Smooth muscle cell (in vitro differentiated cells): ENCODE measurements at regions not wholly inside any gene's neighbourhood (a gene's known extent, or its start where the extent isn't known, plus 50 kb on each side); places are given as distances from the start of the nearest gene placed in this dataset.

ENCODE experiments used
- DNase-seq: peaks from one replicate; lab custom pipeline; 2025; ENCODE audit not compliant: unreplicated experiment; lab: John Stamatoyannopoulos, UW
- H2AFZ ChIP-seq: fragments of 200-600 bp; sonication (generic); 2 replicates; pipeline ENCODE4 v1.6.0; 2016; ENCODE audit warnings: antibody characterized with exemption, low read depth, mild to moderate bottlenecking
- H3F3A ChIP-seq: fragments of 200-600 bp; sonication (generic); 2 replicates; pipeline ENCODE4 v1.6.0; 2017; ENCODE audit warnings: antibody characterized with exemption, low read depth
- H3K27ac ChIP-seq: fragments of 200-600 bp; sonication (generic); 2 replicates; pipeline ENCODE4 v1.5.1; 2016; ENCODE audit warnings: low read depth, mild to moderate bottlenecking
- H3K27me3 ChIP-seq: fragments of 200-600 bp; sonication (generic); 2 replicates; pipeline ENCODE4 v1.6.1; 2016; ENCODE audit warnings: low read depth, mild to moderate bottlenecking
- H3K36me3 ChIP-seq: fragments of 200-600 bp; sonication (generic); 2 replicates; pipeline ENCODE4 v1.5.1; 2016; ENCODE audit warnings: low read depth
- H3K4me1 ChIP-seq: fragments of 200-600 bp; sonication (generic); 2 replicates; pipeline ENCODE4 v1.5.1; 2016; ENCODE audit warnings: low read depth
- H3K4me2 ChIP-seq: fragments of 200-600 bp; sonication (generic); 2 replicates; pipeline ENCODE4 v1.6.0; 2016; ENCODE audit warnings: mild to moderate bottlenecking
- H3K4me3 ChIP-seq: fragments of 200-600 bp; sonication (generic); 2 replicates; pipeline ENCODE4 v1.5.1; 2016; ENCODE audit warnings: mild to moderate bottlenecking
- H3K79me2 ChIP-seq: fragments of 200-600 bp; sonication (generic); 2 replicates; pipeline ENCODE4 v1.6.0; 2016; ENCODE audit warnings: low read depth, mild to moderate bottlenecking
- H3K9ac ChIP-seq: fragments of 200-600 bp; sonication (generic); 2 replicates; pipeline ENCODE4 v1.6.0; 2016; ENCODE audit warnings: low read depth
- H3K9me3 ChIP-seq: fragments of 200-600 bp; sonication (generic); replicated peaks from 2 replicates; pipeline ENCODE4 v1.5.1; 2016; ENCODE audit warnings: low read depth
- H4K20me1 ChIP-seq: fragments of 200-600 bp; sonication (generic); 2 replicates; pipeline ENCODE4 v1.6.0; 2016; ENCODE audit warnings: low read depth
- WGBS: methylation state at CpG from one replicate; pipeline ENCODE4 v1.1.7; 2016; ENCODE audit warnings: low lambda C conversion rate; 5-methylcytosine and 5-hydroxymethylcytosine counted together
- TF ChIP-seq, protein P1 (sequence below): fragments of 200-600 bp; sonication (generic); IDR thresholded peaks from 2 replicates; pipeline ENCODE4 v1.5.1; 2017; ENCODE audit warnings: borderline replicate concordance, mild to moderate bottlenecking, antibody characterized with exemption; ENCODE audit not compliant: insufficient read depth, poor library complexity, severe bottlenecking

DNA sequence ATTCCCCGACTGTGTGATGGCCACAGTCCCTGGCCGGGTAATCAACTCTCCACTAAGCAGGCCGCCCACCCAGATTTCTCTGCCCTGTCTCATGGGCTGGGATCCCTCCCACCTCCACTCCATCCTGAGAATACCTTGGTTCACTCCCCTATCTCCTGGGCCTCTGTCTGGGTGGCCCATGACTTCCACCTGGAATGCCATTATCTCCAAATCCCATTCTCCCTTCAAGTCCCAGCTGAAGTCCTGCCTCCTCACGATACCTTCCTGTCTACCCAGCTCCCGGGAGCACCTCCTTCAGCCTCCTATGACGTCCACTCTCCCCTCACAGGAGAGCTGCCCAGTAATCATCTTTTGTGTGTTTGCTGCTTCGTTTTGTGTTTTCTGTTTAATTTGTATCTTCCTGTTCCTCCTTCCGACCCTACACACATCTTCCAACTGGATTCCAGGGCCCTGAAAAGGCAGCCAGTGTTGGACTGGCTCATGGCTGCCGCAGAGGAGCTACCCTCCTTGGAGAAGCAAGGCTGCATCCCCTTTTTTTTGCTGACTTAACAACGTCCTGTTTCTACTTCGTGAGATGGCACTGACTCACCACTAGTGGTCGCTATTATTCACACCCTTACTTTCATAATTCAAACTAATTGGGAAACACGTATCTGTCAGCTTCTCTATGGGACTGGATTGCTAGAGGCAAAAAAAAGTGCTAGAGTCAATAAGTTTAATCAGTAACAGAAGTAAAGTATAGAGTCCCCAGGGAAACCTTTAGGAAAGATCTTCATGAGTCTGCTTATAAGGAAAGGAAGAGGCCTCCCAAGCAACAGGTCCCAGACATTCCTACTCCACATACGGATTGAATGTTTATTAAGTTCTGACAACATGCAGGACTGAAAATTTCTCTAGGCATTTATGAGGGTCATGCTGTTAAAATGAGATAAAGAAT, 171.9 kb upstream of the GATA6 start:
- Histone ChIP-seq H3F3A (no peaks in the 10 kb centered on the region), H3K27me3 (no peaks in the 10 kb centered on the region), H3K4me1 (no peaks in the 10 kb centered on the region), H2AFZ (peak overlapping the region; percentile 10), H3K9ac (no peak overlapping the region), H3K9me3 (no peaks in the 10 kb centered on the region), H3K27ac (no peak overlapping the region), H4K20me1 (no peaks in the 10 kb centered on the region), H3K79me2 (no peaks in the 10 kb centered on the region), H3K4me3 (no peak overlapping the region), H3K4me2 (peak overlapping the region; percentile 70), H3K36me3 (no peaks in the 10 kb centered on the region)
- DNase-seq: no peak
- WGBS: 54% methylated on average over 14 of the region's 14 CpGs
- TF ChIP-seq, protein P1, sequence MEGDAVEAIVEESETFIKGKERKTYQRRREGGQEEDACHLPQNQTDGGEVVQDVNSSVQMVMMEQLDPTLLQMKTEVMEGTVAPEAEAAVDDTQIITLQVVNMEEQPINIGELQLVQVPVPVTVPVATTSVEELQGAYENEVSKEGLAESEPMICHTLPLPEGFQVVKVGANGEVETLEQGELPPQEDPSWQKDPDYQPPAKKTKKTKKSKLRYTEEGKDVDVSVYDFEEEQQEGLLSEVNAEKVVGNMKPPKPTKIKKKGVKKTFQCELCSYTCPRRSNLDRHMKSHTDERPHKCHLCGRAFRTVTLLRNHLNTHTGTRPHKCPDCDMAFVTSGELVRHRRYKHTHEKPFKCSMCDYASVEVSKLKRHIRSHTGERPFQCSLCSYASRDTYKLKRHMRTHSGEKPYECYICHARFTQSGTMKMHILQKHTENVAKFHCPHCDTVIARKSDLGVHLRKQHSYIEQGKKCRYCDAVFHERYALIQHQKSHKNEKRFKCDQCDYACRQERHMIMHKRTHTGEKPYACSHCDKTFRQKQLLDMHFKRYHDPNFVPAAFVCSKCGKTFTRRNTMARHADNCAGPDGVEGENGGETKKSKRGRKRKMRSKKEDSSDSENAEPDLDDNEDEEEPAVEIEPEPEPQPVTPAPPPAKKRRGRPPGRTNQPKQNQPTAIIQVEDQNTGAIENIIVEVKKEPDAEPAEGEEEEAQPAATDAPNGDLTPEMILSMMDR: peak; percentile 83

DNA sequence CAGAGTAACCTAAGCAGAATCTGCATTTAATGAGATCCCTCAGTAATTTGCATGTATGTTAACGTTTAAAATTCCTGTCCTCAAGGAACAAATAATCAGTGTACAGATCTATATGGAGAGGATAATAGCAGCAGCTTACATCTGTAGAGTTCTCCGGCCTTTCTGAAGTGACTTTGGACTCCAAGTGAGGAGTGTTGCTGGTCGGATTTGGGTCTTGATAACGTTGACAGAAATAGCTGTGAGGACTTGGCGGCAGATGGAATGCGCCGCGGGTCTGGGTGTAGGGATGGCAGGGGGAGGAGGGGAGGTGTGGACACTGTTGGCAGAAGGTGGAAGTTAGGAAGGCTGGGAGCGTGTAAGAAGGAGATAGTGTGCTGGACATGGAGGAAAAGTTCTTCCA, 170.9 kb upstream of the GATA6 start:
- no peak overlapping the region for H3K27ac ChIP-seq
- no peaks in the 10 kb centered on the region for H3F3A ChIP-seq
- no peak for DNase-seq

DNA sequence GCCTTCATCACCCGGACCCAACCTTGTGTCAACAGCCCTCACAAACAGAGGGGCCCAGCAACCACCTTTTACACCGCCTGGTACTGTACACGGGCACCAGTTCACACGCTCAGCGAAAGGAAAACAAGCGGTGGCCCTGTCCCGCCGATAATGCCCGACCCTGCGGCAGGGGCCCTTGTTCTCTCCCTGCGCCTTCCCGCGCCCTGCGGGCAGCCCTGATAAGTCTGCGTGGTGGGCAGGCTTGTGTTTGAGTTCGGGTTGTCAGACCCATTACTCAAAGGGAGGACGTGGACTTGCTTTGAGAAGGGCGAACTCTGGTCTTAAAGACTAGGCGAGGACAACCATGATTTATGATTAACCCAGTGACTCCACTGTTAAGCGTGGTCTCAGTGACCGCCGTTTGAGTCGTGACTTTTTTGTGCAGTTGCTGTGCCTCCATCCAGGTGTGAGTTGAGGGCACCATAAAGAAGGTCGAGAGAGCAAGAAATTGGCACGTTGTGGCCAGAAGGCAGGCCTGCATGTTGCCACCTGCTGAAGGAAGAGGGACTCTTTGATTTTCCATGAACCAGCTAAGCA, 167.4 kb upstream of the GATA6 start:
- Histone ChIP-seq H3K79me2 (no peaks in the 10 kb centered on the region), H3K36me3 (no peaks in the 10 kb centered on the region), H2AFZ (no peak overlapping the region), H3K4me3 (no peak overlapping the region), H3K27me3 (no peaks in the 10 kb centered on the region), H3K4me2 (no peak overlapping the region), H3K9ac (no peak overlapping the region), H4K20me1 (no peaks in the 10 kb centered on the region), H3K27ac (no peak overlapping the region), H3F3A (no peaks in the 10 kb centered on the region), H3K4me1 (no peaks in the 10 kb centered on the region), H3K9me3 (no peaks in the 10 kb centered on the region)
- TF ChIP-seq, protein P1: no peak
- 94% methylated on average over 25 of the region's 25 CpGs for WGBS
- DNase-seq: no peak

More for the DNA sequence above, 170.9 kb upstream of the GATA6 start:
- no peaks in the 10 kb centered on the region for H4K20me1 ChIP-seq
- no peaks in the 10 kb centered on the region for H3K79me2 ChIP-seq
- H2AFZ ChIP-seq: peak overlapping the region; percentile 56
- H3K9me3 ChIP-seq: no peaks in the 10 kb centered on the region
- no peaks in the 10 kb centered on the region for H3K36me3 ChIP-seq
- 47% methylated on average over 9 of the region's 9 CpGs for WGBS
- no peaks in the 10 kb centered on the region for H3K27me3 ChIP-seq
- no peak overlapping the region for H3K4me2 ChIP-seq
- H3K9ac ChIP-seq: no peak overlapping the region
- no peaks in the 10 kb centered on the region for H3K4me1 ChIP-seq
- TF ChIP-seq, protein P1: no peak
- H3K4me3 ChIP-seq: no peak overlapping the region
